Cardiac septum (tissue), 1 donor: ENCODE measurements at regions not wholly inside any gene's neighbourhood (a gene's known extent, or its start where the extent isn't known, plus 50 kb on each side); places are given as distances from the start of the nearest gene placed in this dataset.
"Not testable (repeated sequence)": the region's sequence is repeated elsewhere in the genome, so short reads cannot be mapped to it uniquely, and the experiment has no call there.

Experiments
- DNase-seq: peaks from one replicate; pipeline ENCODE4 v3.0.0-alpha.2; 2020; ENCODE audit warnings: low spot score
- intact Hi-C: fragments of 100-400 bp; cut with DNase I; formaldehyde crosslinking; loops from one replicate; pipeline ENCODE4 v1.14.0; 2022
- donor health status: DM: no; HTN: no; CAD: no.

- no peak for DNase-seq
These were observed 294.4 kb upstream of the TBX18 start for GRCh38 chr6:85058806-85059205.

GRCh38 chr6:85050149-85050548 lies 285.8 kb upstream of the TBX18 start:
- DNase-seq, result no peak
- intact Hi-C loops, result no loop called here

More at GRCh38 chr6:85058806-85059205, 294.4 kb upstream of the TBX18 start:
- intact Hi-C loops, result no loop called here

- intact Hi-C loops, result no loop called here
- DNase-seq, result no peak
These were observed 284.9 kb upstream of the TBX18 start for GRCh38 chr6:85049282-85049681.

- no peak for DNase-seq
- intact Hi-C loops, result no loop called here
These were observed 283.4 kb upstream of the TBX18 start for GRCh38 chr6:85047818-85048217.

- intact Hi-C loops, DNase-seq: not testable (repeated sequence)
These were observed 281.4 kb upstream of the TBX18 start for GRCh38 chr6:85045767-85046166.

- intact Hi-C loops, result no loop called here
- DNase-seq, result no peak
These were observed 280.0 kb upstream of the TBX18 start for GRCh38 chr6:85044361-85044760.

- intact Hi-C loops, result no loop called here
- DNase-seq, result no peak
These were observed 277.0 kb upstream of the TBX18 start for GRCh38 chr6:85041376-85041775.

GRCh38 chr6:85037221-85037620 lies 272.8 kb upstream of the TBX18 start:
- intact Hi-C loops, result no loop called here
- DNase-seq, result no peak

- intact Hi-C loops, result no loop called here
- no peak for DNase-seq
These were observed 271.4 kb upstream of the TBX18 start for GRCh38 chr6:85035766-85036165.

- intact Hi-C loops, result no loop called here
- DNase-seq, result no peak
These were observed 269.1 kb upstream of the TBX18 start for GRCh38 chr6:85033547-85033946.

GRCh38 chr6:85026021-85026420 lies 261.6 kb upstream of the TBX18 start:
- intact Hi-C loops, result no loop called here
- DNase-seq, result no peak

GRCh38 chr6:85023721-85024120 lies 259.3 kb upstream of the TBX18 start:
- DNase-seq, result no peak
- intact Hi-C loops, result no loop called here

- intact Hi-C loops, result loop anchor here (10.0 kb wide), 1 partner anchor 307 kb away; no protein-coding TSS in a partner anchor
- no peak for DNase-seq
These were observed 253.0 kb upstream of the TBX18 start for GRCh38 chr6:85017352-85017751.

- no peak for DNase-seq
These were observed 252.3 kb upstream of the TBX18 start for GRCh38 chr6:85016726-85017125.

GRCh38 chr6:85015396-85015990 lies 251.1 kb upstream of the TBX18 start:
- intact Hi-C loops, result loop anchor here (10.0 kb wide), 1 partner anchor 309 kb away; no protein-coding TSS in a partner anchor

More at GRCh38 chr6:85016726-85017125, 252.3 kb upstream of the TBX18 start:
- intact Hi-C loops, result loop anchor here (10.0 kb wide), 1 partner anchor 308 kb away; no protein-coding TSS in a partner anchor

GRCh38 chr6:85010865-85011264 lies 246.5 kb upstream of the TBX18 start:
- DNase-seq, result no peak
- intact Hi-C loops, result loop anchor here (10.0 kb wide), 1 partner anchor 314 kb away; no protein-coding TSS in a partner anchor

More at GRCh38 chr6:85015396-85015990, 251.1 kb upstream of the TBX18 start:
- DNase-seq, result no peak

- intact Hi-C loops, result no loop called here
These were observed 244.1 kb upstream of the TBX18 start for GRCh38 chr6:85008296-85009009.

GRCh38 chr6:85006362-85006761 lies 242.0 kb upstream of the TBX18 start:
- no peak for DNase-seq
- intact Hi-C loops, result no loop called here

More at GRCh38 chr6:85008296-85009009, 244.1 kb upstream of the TBX18 start:
- no peak for DNase-seq

- DNase-seq, result no peak
- intact Hi-C loops, result no loop called here
These were observed 241.1 kb upstream of the TBX18 start for GRCh38 chr6:85005494-85005893.

GRCh38 chr6:85004361-85004995 lies 240.1 kb upstream of the TBX18 start:
- no peak for DNase-seq
- intact Hi-C loops, result no loop called here

GRCh38 chr6:85002847-85003246 lies 238.4 kb upstream of the TBX18 start:
- intact Hi-C loops, result no loop called here
- no peak for DNase-seq
